ENCODE measurements at regions not wholly inside any gene's neighbourhood (a gene's known extent, or its start where the extent isn't known, plus 50 kb on each side); places are given as distances from the start of the nearest gene placed in this dataset.

- TF ChIP-seq POLR2AphosphoS5 (IDR thresholded peaks at IDR 0.05; ENCODE audit: low read depth, low read length) = no peak
- no peak for TF ChIP-seq SIN3A (IDR thresholded peaks at IDR 0.05; ENCODE audit: borderline replicate concordance, insufficient read depth, low read length)
- TF ChIP-seq, protein P1, sequence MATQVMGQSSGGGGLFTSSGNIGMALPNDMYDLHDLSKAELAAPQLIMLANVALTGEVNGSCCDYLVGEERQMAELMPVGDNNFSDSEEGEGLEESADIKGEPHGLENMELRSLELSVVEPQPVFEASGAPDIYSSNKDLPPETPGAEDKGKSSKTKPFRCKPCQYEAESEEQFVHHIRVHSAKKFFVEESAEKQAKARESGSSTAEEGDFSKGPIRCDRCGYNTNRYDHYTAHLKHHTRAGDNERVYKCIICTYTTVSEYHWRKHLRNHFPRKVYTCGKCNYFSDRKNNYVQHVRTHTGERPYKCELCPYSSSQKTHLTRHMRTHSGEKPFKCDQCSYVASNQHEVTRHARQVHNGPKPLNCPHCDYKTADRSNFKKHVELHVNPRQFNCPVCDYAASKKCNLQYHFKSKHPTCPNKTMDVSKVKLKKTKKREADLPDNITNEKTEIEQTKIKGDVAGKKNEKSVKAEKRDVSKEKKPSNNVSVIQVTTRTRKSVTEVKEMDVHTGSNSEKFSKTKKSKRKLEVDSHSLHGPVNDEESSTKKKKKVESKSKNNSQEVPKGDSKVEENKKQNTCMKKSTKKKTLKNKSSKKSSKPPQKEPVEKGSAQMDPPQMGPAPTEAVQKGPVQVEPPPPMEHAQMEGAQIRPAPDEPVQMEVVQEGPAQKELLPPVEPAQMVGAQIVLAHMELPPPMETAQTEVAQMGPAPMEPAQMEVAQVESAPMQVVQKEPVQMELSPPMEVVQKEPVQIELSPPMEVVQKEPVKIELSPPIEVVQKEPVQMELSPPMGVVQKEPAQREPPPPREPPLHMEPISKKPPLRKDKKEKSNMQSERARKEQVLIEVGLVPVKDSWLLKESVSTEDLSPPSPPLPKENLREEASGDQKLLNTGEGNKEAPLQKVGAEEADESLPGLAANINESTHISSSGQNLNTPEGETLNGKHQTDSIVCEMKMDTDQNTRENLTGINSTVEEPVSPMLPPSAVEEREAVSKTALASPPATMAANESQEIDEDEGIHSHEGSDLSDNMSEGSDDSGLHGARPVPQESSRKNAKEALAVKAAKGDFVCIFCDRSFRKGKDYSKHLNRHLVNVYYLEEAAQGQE (IDR thresholded peaks at IDR 0.05; ENCODE audit: insufficient read depth in 1 of 2, low read depth in 2 of 2, low read length in 2 of 2) = no peak
These were observed 176.7 kb upstream of the CADPS start for GRCh38 chr3:63051920-63052319.
